HepG2 (cell line): ENCODE measurements at regions not wholly inside any gene's neighbourhood (a gene's known extent, or its start where the extent isn't known, plus 50 kb on each side); places are given as distances from the start of the nearest gene placed in this dataset.

Source experiments
- ATAC-seq: fragments of 200-7000 bp; cut with Tn5 transposase; 3 replicates; pipeline ENCODE4 v1.9.1; 2020; ENCODE audit warnings: mild to moderate bottlenecking, moderate library complexity
- BruUV-seq: library from RNA; stranded (reverse); fragments of 400-500 nt; replicated peaks from 2 replicates; lab custom pipeline; 2021; lab: Mats Ljungman, UMichigan
- CTCF ChIA-PET: fragments of 300-600 bp; formaldehyde crosslinking; extraction: SDS; loops from one replicate; lab custom pipeline; 2021; ENCODE audit warnings: low total read pairs, inconsistent platforms, low intra/inter-chr PET ratio; lab: Yijun Ruan, JAX
- POLR2A ChIA-PET: fragments of 350-600 bp; sonication (Branson Sonifier 250); formaldehyde crosslinking; loops from one replicate; lab custom pipeline; 2020; ENCODE audit warnings: antibody characterized with exemption, inconsistent platforms; lab: Yijun Ruan, JAX
- DNase-seq: peaks from one replicate; pipeline ENCODE4 v3.0.0-alpha.2; 2015; ENCODE audit warnings: low spot score
- FAIRE-seq: peaks from 3 replicates; lab custom pipeline; 2011; peaks lifted over from hg19 to GRCh38; lab: Jason Lieb, UNC
- H2AFZ ChIP-seq: one replicate; pipeline ENCODE4 v1.6.1; 2011; ENCODE audit warnings: low read length, inconsistent platforms
- H3K27ac ChIP-seq: fragments of 300-600 bp; 3 replicates; pipeline ENCODE4 v1.8.0; 2011; ENCODE audit warnings: mixed run types, mild to moderate bottlenecking, mixed read lengths, low read length, inconsistent platforms; ENCODE audit not compliant: insufficient read depth; ENCODE audit errors: extremely low read length
- H3K27me3 ChIP-seq, 2 experiments: fragments of 200-600 bp in 1 of 2; 2 replicates in 1 of 2; 3 replicates in 1 of 2; pipeline versions ENCODE4 v1.6.0 to v1.8.0; 2011; ENCODE audit warnings: low read length in 2 of 2, mild to moderate bottlenecking in 2 of 2, moderate library complexity in 2 of 2, inconsistent platforms in 1 of 2; ENCODE audit not compliant: insufficient read depth in 2 of 2, control insufficient read depth in 1 of 2
- H3K36me3 ChIP-seq, 2 experiments: fragments of 200-600 bp in 1 of 2; replicated peaks in 1 of 2; 2 replicates in 1 of 2; 3 replicates in 1 of 2; pipeline versions ENCODE4 v1.5.1 to v1.8.0; 2011; ENCODE audit warnings: low read length in 2 of 2, inconsistent platforms in 1 of 2; ENCODE audit not compliant: insufficient read depth in 2 of 2, control insufficient read depth in 1 of 2
- H3K4me1 ChIP-seq: 2 replicates; pipeline ENCODE4 v1.5.1; 2012; ENCODE audit warnings: low read length, inconsistent platforms; ENCODE audit not compliant: insufficient read depth
- H3K4me2 ChIP-seq: 2 replicates; pipeline ENCODE4 v1.6.0; 2011; ENCODE audit warnings: low read depth, low read length, inconsistent platforms
- H3K4me3 ChIP-seq, 3 experiments: fragments of 200-600 bp in 1 of 3; sonication (generic), shearing (Covaris generic) in 1 of 3; replicated peaks in 1 of 3; 2 replicates each; pipeline ENCODE4 v1.5.1; 2011 to 2016; ENCODE audit warnings: low read length in 3 of 3, inconsistent platforms in 2 of 3, low read depth in 2 of 3, mild to moderate bottlenecking in 2 of 3, control low read depth in 1 of 3, mixed read lengths in 1 of 3; ENCODE audit not compliant: insufficient read depth in 1 of 3
- H3K79me2 ChIP-seq: one replicate; pipeline ENCODE4 v1.6.1; 2011; ENCODE audit warnings: low read length, inconsistent platforms; ENCODE audit not compliant: insufficient read depth
- H3K9ac ChIP-seq: 2 replicates; pipeline ENCODE4 v1.6.0; 2011; ENCODE audit warnings: mild to moderate bottlenecking, low read depth, low read length, inconsistent platforms; ENCODE audit not compliant: insufficient read depth
- H3K9me3 ChIP-seq: 2 replicates; pipeline ENCODE4 v1.5.1; 2012; ENCODE audit warnings: mild to moderate bottlenecking, low read length
- H4K20me1 ChIP-seq: 2 replicates; pipeline ENCODE4 v1.6.0; 2011; ENCODE audit warnings: inconsistent platforms, mild to moderate bottlenecking, low read length, moderate library complexity; ENCODE audit not compliant: insufficient read depth
- HNRNPK ChIP-seq: fragments of 200-400 bp; formaldehyde crosslinking; IDR thresholded peaks from 2 replicates; pipeline ENCODE4 v1.6.1; 2018; ENCODE audit warnings: low read length, low read depth, moderate library complexity, mild to moderate bottlenecking; ENCODE audit not compliant: poor library complexity, severe bottlenecking
- KLF6 ChIP-seq: IDR thresholded peaks from 2 replicates; pipeline ENCODE4 v1.8.0; 2016; ENCODE audit warnings: missing biosample characterization, missing genetic modification reagents
- PHF21A ChIP-seq: sonication (generic); formaldehyde crosslinking; IDR thresholded peaks from 2 replicates; pipeline ENCODE4 v1.5.0; 2020; ENCODE audit warnings: mild to moderate bottlenecking, missing genetic modification reagents
- RAD51 ChIP-seq: fragments of 450-650 bp; IDR thresholded peaks from 2 replicates; pipeline ENCODE4 v1.6.1; 2016; ENCODE audit warnings: borderline replicate concordance
- SAFB2 ChIP-seq: sonication (generic); formaldehyde crosslinking; IDR thresholded peaks from 2 replicates; pipeline ENCODE4 v1.5.1; 2020; ENCODE audit warnings: missing genetic modification reagents, low read depth, mild to moderate bottlenecking, borderline replicate concordance
- ZFYVE20 ChIP-seq: sonication (generic); formaldehyde crosslinking; IDR thresholded peaks from 2 replicates; pipeline ENCODE4 v1.8.0; 2023; ENCODE audit warnings: low read depth, mild to moderate bottlenecking, moderate library complexity, missing genetic modification reagents, borderline replicate concordance
- ZMAT3 ChIP-seq: sonication (generic); formaldehyde crosslinking; conservative IDR thresholded peaks from 2 replicates; pipeline ENCODE4 v1.7.0; 2021; ENCODE audit warnings: missing genetic modification reagents
- ZNF274 ChIP-seq: sonication (generic); formaldehyde crosslinking; IDR thresholded peaks from 2 replicates; pipeline ENCODE4 v1.5.1; 2020; ENCODE audit warnings: mild to moderate bottlenecking, missing genetic modification reagents
- WGBS: methylation state at CpG from one replicate; pipeline ENCODE4 v1.1.6; 2017; ENCODE audit warnings: low lambda C conversion rate; 5-methylcytosine and 5-hydroxymethylcytosine counted together
- in situ Hi-C: cut with HindIII; loops from 2 replicates; pipeline ENCODE4 v1.10.0; 2017; ENCODE audit warnings: low pct_unique_long_range_greater_than_20kb; ENCODE audit not compliant: extremely low pct_ligation_motif_present
- intact Hi-C: fragments of 100-400 bp; cut with micrococcal nuclease; formaldehyde crosslinking; loops from one replicate; pipeline ENCODE4 v1.10.0; 2022; ENCODE audit not compliant: unreplicated experiment
- TF ChIP-seq, protein P1 (sequence below): sonication (generic); formaldehyde crosslinking; IDR thresholded peaks from 2 replicates; pipeline ENCODE4 v1.5.0; 2020; ENCODE audit warnings: missing genetic modification reagents
- TF ChIP-seq, protein P2 (sequence below): sonication (generic); formaldehyde crosslinking; IDR thresholded peaks from 2 replicates; pipeline ENCODE4 v1.5.0; 2020; ENCODE audit warnings: mild to moderate bottlenecking, missing genetic modification reagents, borderline replicate concordance
- TF ChIP-seq, protein P3 (sequence below), 2 experiments: sonication (generic) in 1 of 2; formaldehyde crosslinking in 1 of 2; IDR thresholded peaks; 2 replicates each; pipeline versions ENCODE4 v1.5.1 to v1.6.1; 2011 to 2020; ENCODE audit warnings: borderline replicate concordance in 1 of 2, low read depth in 1 of 2, low read length in 1 of 2, mild to moderate bottlenecking in 1 of 2, missing genetic modification reagents in 1 of 2, moderate library complexity in 1 of 2

DNA sequence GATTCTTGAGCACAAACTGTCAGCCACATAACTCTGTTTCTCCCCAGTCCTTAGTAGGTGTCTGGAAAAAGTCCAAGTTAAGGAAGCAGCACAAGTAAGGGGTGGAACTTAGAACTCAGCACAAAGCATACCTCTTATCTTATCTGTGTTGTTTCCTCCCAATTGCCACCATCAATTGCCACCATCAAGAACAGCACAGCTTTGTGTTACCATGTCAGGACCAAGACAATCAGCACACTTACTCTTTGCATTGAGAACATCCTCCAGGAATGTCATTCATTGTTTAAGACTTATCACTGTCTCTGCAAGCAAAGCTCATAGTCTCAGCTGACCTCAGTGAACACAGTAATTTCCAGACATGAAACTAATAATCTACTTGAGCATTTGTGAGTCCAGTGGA lies 212.7 kb upstream of the FSHR start (continued):
- TF ChIP-seq, protein P1, sequence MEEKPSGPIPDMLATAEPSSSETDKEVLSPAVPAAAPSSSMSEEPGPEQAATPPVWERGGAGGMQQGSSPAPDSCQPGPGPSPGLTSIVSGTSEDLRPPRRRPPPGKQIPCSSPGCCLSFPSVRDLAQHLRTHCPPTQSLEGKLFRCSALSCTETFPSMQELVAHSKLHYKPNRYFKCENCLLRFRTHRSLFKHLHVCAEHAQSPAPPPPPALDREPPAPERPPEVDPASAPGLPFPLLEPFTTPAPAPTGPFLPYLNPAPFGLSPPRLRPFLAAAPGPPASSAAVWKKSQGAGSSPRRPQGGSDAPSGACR (CRISPR knock-in tag): no peak
- TF ChIP-seq, protein P2, sequence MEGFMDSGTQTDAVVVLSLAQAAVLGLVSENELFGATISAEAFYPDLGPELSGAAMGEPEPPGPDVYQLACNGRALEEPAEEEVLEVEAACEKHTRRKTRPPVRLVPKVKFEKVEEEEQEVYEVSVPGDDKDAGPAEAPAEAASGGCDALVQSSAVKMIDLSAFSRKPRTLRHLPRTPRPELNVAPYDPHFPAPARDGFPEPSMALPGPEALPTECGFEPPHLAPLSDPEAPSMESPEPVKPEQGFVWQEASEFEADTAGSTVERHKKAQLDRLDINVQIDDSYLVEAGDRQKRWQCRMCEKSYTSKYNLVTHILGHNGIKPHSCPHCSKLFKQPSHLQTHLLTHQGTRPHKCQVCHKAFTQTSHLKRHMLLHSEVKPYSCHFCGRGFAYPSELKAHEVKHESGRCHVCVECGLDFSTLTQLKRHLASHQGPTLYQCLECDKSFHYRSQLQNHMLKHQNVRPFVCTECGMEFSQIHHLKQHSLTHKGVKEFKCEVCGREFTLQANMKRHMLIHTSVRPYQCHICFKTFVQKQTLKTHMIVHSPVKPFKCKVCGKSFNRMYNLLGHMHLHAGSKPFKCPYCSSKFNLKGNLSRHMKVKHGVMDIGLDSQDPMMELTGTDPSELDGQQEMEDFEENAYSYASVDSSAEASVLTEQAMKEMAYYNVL (CRISPR knock-in tag): no peak
- TF ChIP-seq PHF21A (no peak), ZNF274 (CRISPR knock-in tag) (no peak), KLF6 (no peak)

DNA sequence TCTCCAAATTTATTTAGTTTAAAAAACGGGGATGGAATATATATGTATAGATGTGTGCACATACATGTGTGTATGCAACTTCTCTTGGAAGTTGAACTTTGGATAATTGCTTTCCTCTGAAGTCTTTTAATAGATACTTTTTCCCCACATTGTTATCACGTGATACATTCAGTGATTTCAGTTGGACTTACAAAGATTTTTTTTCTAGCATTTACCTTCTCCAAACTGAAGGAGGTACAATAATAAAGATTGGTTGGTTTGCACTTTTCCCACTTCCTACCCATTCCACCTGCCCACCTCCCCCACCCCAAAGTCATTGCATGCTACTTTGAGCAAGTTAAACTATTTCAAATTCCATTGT lies 206.1 kb upstream of the FSHR start:
- 3% methylated on average over 2 of the region's 2 CpGs for WGBS
- TF ChIP-seq SAFB2 (CRISPR knock-in tag) (no peak), ZMAT3 (CRISPR knock-in tag) (no peak), RAD51 (peak; percentile 88), HNRNPK (peak; percentile 28), ZFYVE20 (CRISPR knock-in tag) (no peak)
- TF ChIP-seq, protein P3, sequence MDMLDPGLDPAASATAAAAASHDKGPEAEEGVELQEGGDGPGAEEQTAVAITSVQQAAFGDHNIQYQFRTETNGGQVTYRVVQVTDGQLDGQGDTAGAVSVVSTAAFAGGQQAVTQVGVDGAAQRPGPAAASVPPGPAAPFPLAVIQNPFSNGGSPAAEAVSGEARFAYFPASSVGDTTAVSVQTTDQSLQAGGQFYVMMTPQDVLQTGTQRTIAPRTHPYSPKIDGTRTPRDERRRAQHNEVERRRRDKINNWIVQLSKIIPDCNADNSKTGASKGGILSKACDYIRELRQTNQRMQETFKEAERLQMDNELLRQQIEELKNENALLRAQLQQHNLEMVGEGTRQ (IDR thresholded peaks at IDR 0.05; ENCODE audit: low read depth, low read length): peak; percentile 35; the same call in 1 of the 2 replicates
- TF ChIP-seq, protein P3 (CRISPR knock-in tag; IDR thresholded peaks at IDR 0.05; ENCODE audit: borderline replicate concordance): no peak
- TF ChIP-seq, all 625 proteins: peak for 3
- ATAC-seq: no peak
- Histone ChIP-seq H3K4me1 (no peaks in the 10 kb centered on the region), H4K20me1 (no peaks in the 10 kb centered on the region), H3K9me3 (peaks cover 39% of the 10 kb centered on the region), H3K27ac (no peak overlapping the region), H3K9ac (no peak overlapping the region), H3K4me3 (no peak overlapping the region), H3K4me2 (no peak overlapping the region), H2AFZ (no peak overlapping the region), H3K27me3 (no peaks in the 10 kb centered on the region), H3K79me2 (no peaks in the 10 kb centered on the region), H3K36me3 (no peaks in the 10 kb centered on the region)
- ChIA-PET POLR2A (no interaction called here), CTCF (no interaction called here)
- no peak for DNase-seq
- intact Hi-C loops: no loop called here
- in situ Hi-C loops: no loop called here
- no peak for FAIRE-seq
- BruUV-seq: no TSS peak
